ENCODE measurements at regions not wholly inside any gene's neighbourhood (a gene's known extent, or its start where the extent isn't known, plus 50 kb on each side); places are given as distances from the start of the nearest gene placed in this dataset.

DNA sequence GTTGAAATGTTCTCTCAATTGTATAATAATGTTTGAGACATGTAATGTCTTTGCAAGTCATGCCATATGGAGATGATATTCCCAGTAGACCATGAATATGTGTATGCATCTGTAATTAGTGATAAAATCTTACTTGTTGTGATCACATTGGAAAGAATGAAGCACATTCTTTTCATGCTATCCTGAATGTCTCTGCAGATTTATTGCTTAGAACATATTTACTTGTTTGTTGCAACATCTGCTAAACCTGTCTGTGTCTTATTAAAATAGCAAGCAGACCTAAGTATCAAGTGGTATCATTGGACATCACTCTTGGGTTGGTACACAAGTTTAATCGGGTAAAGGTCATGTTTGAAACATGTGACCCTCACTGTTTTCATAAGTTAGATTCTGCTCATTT lies 265.5 kb upstream of the CD180 start:
- no peak overlapping the region for H3K4me2 ChIP-seq (ENCODE audit: low read depth, low read length, poor library complexity, severe bottlenecking)
- H3K9me3 ChIP-seq (ENCODE audit: insufficient read depth, low read length), result no peaks in the 10 kb centered on the region
- no peak overlapping the region for H3K27ac ChIP-seq (ENCODE audit: low read depth, low read length)
- no peaks in the 10 kb centered on the region for H3K9me2 ChIP-seq (replicated peaks; ENCODE audit: insufficient read depth, low read length)
- no peaks in the 10 kb centered on the region for H3F3A ChIP-seq (ENCODE audit: insufficient read depth)
- H3K27me3 ChIP-seq (ENCODE audit: low read length), result no peaks in the 10 kb centered on the region
- no peak overlapping the region for H3K4me3 ChIP-seq (ENCODE audit: insufficient read depth, low read length, poor library complexity, severe bottlenecking)
- H2AFZ ChIP-seq (ENCODE audit: low read depth, low read length, severe bottlenecking), result no peak overlapping the region
- H3K9ac ChIP-seq (ENCODE audit: low read length), result no peak overlapping the region
- no peaks in the 10 kb centered on the region for H3K36me3 ChIP-seq (ENCODE audit: low read length)
- H3K79me2 ChIP-seq (ENCODE audit: insufficient read depth, low read length), result no peaks in the 10 kb centered on the region
- TF ChIP-seq EZH2phosphoT487 (conservative IDR thresholded peaks at IDR 0.05; ENCODE audit: low read length), result no peak
- TF ChIP-seq, protein P1, sequence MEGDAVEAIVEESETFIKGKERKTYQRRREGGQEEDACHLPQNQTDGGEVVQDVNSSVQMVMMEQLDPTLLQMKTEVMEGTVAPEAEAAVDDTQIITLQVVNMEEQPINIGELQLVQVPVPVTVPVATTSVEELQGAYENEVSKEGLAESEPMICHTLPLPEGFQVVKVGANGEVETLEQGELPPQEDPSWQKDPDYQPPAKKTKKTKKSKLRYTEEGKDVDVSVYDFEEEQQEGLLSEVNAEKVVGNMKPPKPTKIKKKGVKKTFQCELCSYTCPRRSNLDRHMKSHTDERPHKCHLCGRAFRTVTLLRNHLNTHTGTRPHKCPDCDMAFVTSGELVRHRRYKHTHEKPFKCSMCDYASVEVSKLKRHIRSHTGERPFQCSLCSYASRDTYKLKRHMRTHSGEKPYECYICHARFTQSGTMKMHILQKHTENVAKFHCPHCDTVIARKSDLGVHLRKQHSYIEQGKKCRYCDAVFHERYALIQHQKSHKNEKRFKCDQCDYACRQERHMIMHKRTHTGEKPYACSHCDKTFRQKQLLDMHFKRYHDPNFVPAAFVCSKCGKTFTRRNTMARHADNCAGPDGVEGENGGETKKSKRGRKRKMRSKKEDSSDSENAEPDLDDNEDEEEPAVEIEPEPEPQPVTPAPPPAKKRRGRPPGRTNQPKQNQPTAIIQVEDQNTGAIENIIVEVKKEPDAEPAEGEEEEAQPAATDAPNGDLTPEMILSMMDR (IDR thresholded peaks at IDR 0.05; ENCODE audit: insufficient read depth, low read length, poor library complexity, severe bottlenecking), result no peak
- no peaks in the 10 kb centered on the region for H4K20me1 ChIP-seq (ENCODE audit: low read depth, low read length)

- H3F3A ChIP-seq (ENCODE audit: insufficient read depth), result no peaks in the 10 kb centered on the region
- H2AFZ ChIP-seq (ENCODE audit: low read depth, low read length, severe bottlenecking), result no peak overlapping the region
- no peak overlapping the region for H3K4me2 ChIP-seq (ENCODE audit: low read depth, low read length, poor library complexity, severe bottlenecking)
- H3K27ac ChIP-seq (ENCODE audit: low read depth, low read length), result no peak overlapping the region
- no peaks in the 10 kb centered on the region for H3K9me2 ChIP-seq (replicated peaks; ENCODE audit: insufficient read depth, low read length)
- no peaks in the 10 kb centered on the region for H4K20me1 ChIP-seq (ENCODE audit: low read depth, low read length)
- no peaks in the 10 kb centered on the region for H3K9me3 ChIP-seq (ENCODE audit: insufficient read depth, low read length)
- no peak overlapping the region for H3K9ac ChIP-seq (ENCODE audit: low read length)
- no peaks in the 10 kb centered on the region for H3K36me3 ChIP-seq (ENCODE audit: low read length)
- TF ChIP-seq, protein P1 (IDR thresholded peaks at IDR 0.05; ENCODE audit: insufficient read depth, low read length, poor library complexity, severe bottlenecking), result no peak
- TF ChIP-seq EZH2phosphoT487 (conservative IDR thresholded peaks at IDR 0.05; ENCODE audit: low read length), result no peak
- H3K4me3 ChIP-seq (ENCODE audit: insufficient read depth, low read length, poor library complexity, severe bottlenecking), result no peak overlapping the region
- H3K27me3 ChIP-seq (ENCODE audit: low read length), result no peaks in the 10 kb centered on the region
- no peaks in the 10 kb centered on the region for H3K79me2 ChIP-seq (ENCODE audit: insufficient read depth, low read length)
Measured at GRCh38 chr5:67459253-67459652, 262.7 kb upstream of the CD180 start.

- no peak overlapping the region for H3K4me2 ChIP-seq (ENCODE audit: low read depth, low read length, poor library complexity, severe bottlenecking)
- H4K20me1 ChIP-seq (ENCODE audit: low read depth, low read length), result no peaks in the 10 kb centered on the region
- H3K9me2 ChIP-seq (replicated peaks; ENCODE audit: insufficient read depth, low read length), result no peaks in the 10 kb centered on the region
- no peak overlapping the region for H3K4me3 ChIP-seq (ENCODE audit: insufficient read depth, low read length, poor library complexity, severe bottlenecking)
- H3K9me3 ChIP-seq (ENCODE audit: insufficient read depth, low read length), result no peaks in the 10 kb centered on the region
- no peaks in the 10 kb centered on the region for H3K36me3 ChIP-seq (ENCODE audit: low read length)
- no peaks in the 10 kb centered on the region for H3F3A ChIP-seq (ENCODE audit: insufficient read depth)
- no peak overlapping the region for H3K9ac ChIP-seq (ENCODE audit: low read length)
- no peak overlapping the region for H3K27ac ChIP-seq (ENCODE audit: low read depth, low read length)
- TF ChIP-seq EZH2phosphoT487 (conservative IDR thresholded peaks at IDR 0.05; ENCODE audit: low read length), result no peak
- TF ChIP-seq, protein P1 (IDR thresholded peaks at IDR 0.05; ENCODE audit: insufficient read depth, low read length, poor library complexity, severe bottlenecking), result no peak
- H2AFZ ChIP-seq (ENCODE audit: low read depth, low read length, severe bottlenecking), result no peak overlapping the region
- no peaks in the 10 kb centered on the region for H3K27me3 ChIP-seq (ENCODE audit: low read length)
- H3K79me2 ChIP-seq (ENCODE audit: insufficient read depth, low read length), result no peaks in the 10 kb centered on the region
Measured at GRCh38 chr5:67455970-67456369, 259.4 kb upstream of the CD180 start.
